ENCODE measurements at regions not wholly inside any gene's neighbourhood (a gene's known extent, or its start where the extent isn't known, plus 50 kb on each side); places are given as distances from the start of the nearest gene placed in this dataset.

DNA sequence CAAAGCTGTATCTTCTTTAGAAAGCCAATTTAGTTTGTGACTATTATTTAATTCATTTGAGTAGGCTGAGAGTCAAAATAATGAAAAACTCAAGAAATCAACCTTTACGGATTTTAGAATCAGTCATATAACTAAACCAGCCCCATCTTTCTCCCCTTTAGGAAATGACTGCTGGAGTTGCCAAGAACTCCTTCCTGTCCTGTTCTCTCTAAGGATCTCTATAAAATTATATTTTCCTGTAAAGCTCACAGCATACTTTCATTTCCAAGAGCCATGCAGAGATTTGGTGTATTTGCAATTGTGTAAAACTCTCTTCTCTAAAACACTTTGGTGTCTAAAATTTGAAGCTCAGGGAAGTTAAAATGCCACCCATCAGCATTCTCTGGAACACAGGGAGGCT lies 323.4 kb upstream of the GBE1 start:
- no peak for TF ChIP-seq ZNF384 (IDR thresholded peaks at IDR 0.05)
- no peak for TF ChIP-seq SUZ12 (IDR thresholded peaks at IDR 0.05)
- TF ChIP-seq TARDBP (IDR thresholded peaks at IDR 0.05), result no peak
- TF ChIP-seq LEF1 (IDR thresholded peaks at IDR 0.05; ENCODE audit: borderline replicate concordance), result no peak
- TF ChIP-seq ARNT (IDR thresholded peaks at IDR 0.05), result no peak
- TF ChIP-seq FOXA1 (IDR thresholded peaks at IDR 0.05), result no peak
- no peak for TF ChIP-seq FOXK2 (IDR thresholded peaks at IDR 0.05)
- no peak for TF ChIP-seq SP1 (IDR thresholded peaks at IDR 0.05)
- no peak for TF ChIP-seq ELF4 (IDR thresholded peaks at IDR 0.05)
- TF ChIP-seq HDGF (IDR thresholded peaks at IDR 0.05; ENCODE audit: borderline replicate concordance), result no peak
- no peak for TF ChIP-seq FOXM1 (IDR thresholded peaks at IDR 0.05; ENCODE audit: borderline replicate concordance)
- CTCF ChIA-PET, result no interaction called here
- no peak for DNase-seq (ENCODE audit: extremely low spot score)
- POLR2A ChIA-PET, result no interaction called here

DNA sequence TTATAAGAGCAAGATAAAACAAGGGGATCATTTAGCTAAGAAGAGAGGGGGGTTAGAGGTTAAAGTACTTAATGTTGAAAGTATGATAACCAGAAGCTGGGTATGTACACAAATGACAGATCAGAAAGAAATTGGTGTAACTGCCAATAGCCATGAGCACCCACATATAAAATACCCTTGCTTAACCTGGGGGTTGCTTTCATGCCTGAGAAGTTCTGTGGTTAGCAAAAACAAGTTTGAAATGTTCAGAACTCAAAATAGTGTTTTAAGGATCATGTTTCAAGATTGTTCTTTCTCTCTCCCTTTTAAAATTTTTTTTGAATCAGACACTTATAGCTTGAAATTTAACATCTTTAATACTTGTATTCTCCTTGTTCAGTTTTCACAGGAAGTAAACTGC lies 321.4 kb upstream of the GBE1 start:
- DNase-seq (ENCODE audit: extremely low spot score), result no peak
- ChIA-PET CTCF (no interaction called here), POLR2A (no interaction called here)
- TF ChIP-seq TARDBP (IDR thresholded peaks at IDR 0.05) (no peak), ELF4 (IDR thresholded peaks at IDR 0.05) (no peak), BHLHE40 (IDR thresholded peaks at IDR 0.05; ENCODE audit: borderline replicate concordance) (no peak), ZNF384 (IDR thresholded peaks at IDR 0.05) (no peak), FOXA1 (IDR thresholded peaks at IDR 0.05) (no peak), LEF1 (IDR thresholded peaks at IDR 0.05; ENCODE audit: borderline replicate concordance) (no peak), SP1 (IDR thresholded peaks at IDR 0.05) (no peak), CTBP1 (IDR thresholded peaks at IDR 0.05; ENCODE audit: borderline replicate concordance) (no peak), NFRKB (IDR thresholded peaks at IDR 0.05) (no peak), ARNT (IDR thresholded peaks at IDR 0.05) (no peak), HDGF (IDR thresholded peaks at IDR 0.05; ENCODE audit: borderline replicate concordance) (no peak), L3MBTL2 (conservative IDR thresholded peaks at IDR 0.05) (no peak), FOXM1 (IDR thresholded peaks at IDR 0.05; ENCODE audit: borderline replicate concordance) (no peak)
- TF ChIP-seq, protein P1, sequence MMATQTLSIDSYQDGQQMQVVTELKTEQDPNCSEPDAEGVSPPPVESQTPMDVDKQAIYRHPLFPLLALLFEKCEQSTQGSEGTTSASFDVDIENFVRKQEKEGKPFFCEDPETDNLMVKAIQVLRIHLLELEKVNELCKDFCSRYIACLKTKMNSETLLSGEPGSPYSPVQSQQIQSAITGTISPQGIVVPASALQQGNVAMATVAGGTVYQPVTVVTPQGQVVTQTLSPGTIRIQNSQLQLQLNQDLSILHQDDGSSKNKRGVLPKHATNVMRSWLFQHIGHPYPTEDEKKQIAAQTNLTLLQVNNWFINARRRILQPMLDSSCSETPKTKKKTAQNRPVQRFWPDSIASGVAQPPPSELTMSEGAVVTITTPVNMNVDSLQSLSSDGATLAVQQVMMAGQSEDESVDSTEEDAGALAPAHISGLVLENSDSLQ (IDR thresholded peaks at IDR 0.05), result no peak

DNA sequence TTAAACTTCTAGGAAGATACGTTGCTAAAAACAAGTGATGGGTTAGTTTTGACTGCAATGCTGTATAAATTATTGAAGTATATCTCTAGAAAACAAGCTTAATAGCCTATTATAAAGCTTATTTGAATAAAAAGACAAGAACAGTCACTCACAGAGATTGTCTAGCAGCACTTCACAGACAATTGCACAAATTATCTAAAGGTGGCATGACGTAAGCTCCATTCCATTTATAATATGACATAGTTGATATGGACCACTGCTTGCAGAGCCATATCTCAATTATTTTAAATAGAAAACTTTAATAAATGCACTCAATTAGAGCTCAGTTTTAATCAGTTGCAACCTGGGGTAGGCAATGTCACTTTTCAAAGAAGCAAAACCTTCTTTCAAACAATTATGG lies 319.9 kb upstream of the GBE1 start:
- no peak for DNase-seq (ENCODE audit: extremely low spot score)
- ChIA-PET CTCF (interaction anchor here (0.7 kb wide), 1 partner anchor 86 kb away, joined by 3 read pairs; no protein-coding TSS in a partner anchor), POLR2A (no interaction called here)
- TF ChIP-seq L3MBTL2 (conservative IDR thresholded peaks at IDR 0.05) (no peak), CTBP1 (IDR thresholded peaks at IDR 0.05; ENCODE audit: borderline replicate concordance) (no peak), ELF4 (IDR thresholded peaks at IDR 0.05) (no peak), BHLHE40 (IDR thresholded peaks at IDR 0.05; ENCODE audit: borderline replicate concordance) (no peak), FOXA1 (IDR thresholded peaks at IDR 0.05) (no peak), ARNT (IDR thresholded peaks at IDR 0.05) (no peak), FOXK2 (IDR thresholded peaks at IDR 0.05) (no peak), TARDBP (IDR thresholded peaks at IDR 0.05) (no peak), SUZ12 (IDR thresholded peaks at IDR 0.05) (no peak)
- TF ChIP-seq, protein P1 (IDR thresholded peaks at IDR 0.05), result no peak

DNA sequence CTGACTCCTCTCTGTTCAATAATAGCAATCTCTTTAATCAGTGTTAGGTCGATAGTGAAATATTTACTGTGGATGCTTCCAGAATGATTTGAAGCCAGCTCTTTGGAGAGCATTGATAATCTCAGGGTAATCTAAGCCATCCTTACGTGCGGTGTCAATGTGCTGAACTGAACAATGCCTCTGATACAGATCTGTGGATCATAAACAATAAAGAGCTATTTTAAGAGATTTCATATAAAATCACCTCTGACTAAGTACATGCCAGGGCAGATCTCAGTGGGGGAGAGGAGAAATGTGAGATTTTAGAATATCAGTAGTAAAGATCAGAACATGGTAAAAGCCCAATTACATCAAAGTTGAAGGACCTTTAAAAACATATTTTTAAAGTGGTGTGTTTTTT lies 319.3 kb upstream of the GBE1 start:
- ChIA-PET CTCF (no interaction called here), POLR2A (no interaction called here)
- DNase-seq (ENCODE audit: extremely low spot score), result no peak
- no peak for TF ChIP-seq TARDBP (IDR thresholded peaks at IDR 0.05)
- TF ChIP-seq CTBP1 (IDR thresholded peaks at IDR 0.05; ENCODE audit: borderline replicate concordance), result peak; percentile 29; the same call in 1 of the 2 replicates
- peak; percentile 65; the same call in 1 of the 2 replicates for TF ChIP-seq ARNT (IDR thresholded peaks at IDR 0.05)

DNA sequence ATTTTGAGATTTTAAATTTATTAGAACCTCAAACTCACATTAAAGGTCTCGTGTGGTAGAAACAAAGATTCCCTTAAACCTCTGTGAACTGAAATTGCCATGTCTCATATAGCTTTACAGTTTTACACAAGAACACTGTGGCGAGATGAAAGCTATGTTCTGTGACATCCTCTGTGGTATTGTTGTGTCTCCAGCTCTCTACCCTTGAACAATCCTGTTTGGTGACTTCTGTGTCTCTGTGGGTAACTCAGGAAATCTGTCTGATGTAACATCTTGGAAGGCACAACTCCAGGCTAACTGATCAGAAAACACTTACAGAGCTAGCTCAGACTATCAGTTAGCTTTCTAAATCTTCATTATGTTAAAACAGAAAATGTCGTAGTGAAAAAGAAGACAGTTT lies 318.8 kb upstream of the GBE1 start:
- TF ChIP-seq TARDBP (IDR thresholded peaks at IDR 0.05) (no peak), SUZ12 (IDR thresholded peaks at IDR 0.05) (no peak), L3MBTL2 (conservative IDR thresholded peaks at IDR 0.05) (no peak), ZNF384 (IDR thresholded peaks at IDR 0.05) (no peak), BHLHE40 (IDR thresholded peaks at IDR 0.05; ENCODE audit: borderline replicate concordance) (no peak)
- POLR2A ChIA-PET, result no interaction called here
- DNase-seq (ENCODE audit: extremely low spot score), result no peak
- CTCF ChIA-PET, result no interaction called here

DNA sequence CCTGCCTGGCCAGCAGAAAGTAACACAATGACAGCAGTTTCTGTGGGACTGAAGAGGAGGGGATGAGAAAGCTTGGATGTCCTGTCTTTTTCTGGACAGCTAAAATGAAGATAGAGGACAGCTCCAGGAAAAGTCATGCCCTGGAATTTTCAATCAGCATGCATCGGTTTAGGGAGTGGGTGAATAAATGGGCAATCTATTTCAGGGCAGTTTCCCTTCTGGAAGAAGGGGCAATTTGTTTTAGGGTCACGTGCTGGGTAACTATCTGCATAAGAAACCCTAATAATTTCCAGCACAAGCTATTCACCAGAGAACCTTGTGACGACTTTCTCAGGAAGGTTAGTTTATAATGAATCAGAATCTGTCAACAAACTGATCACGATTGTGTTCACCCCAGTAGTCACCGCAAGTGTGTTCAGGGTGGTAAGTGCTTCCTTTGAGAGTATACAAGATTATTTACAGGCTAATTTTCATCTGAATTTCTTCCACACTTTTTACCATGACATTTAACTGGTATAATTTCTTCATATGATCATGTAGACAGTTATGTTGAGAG lies 318.0 kb upstream of the GBE1 start:
- CTCF ChIA-PET, result no interaction called here
- POLR2A ChIA-PET, result no interaction called here
- DNase-seq (ENCODE audit: extremely low spot score), result no peak
- TF ChIP-seq BHLHE40 (IDR thresholded peaks at IDR 0.05; ENCODE audit: borderline replicate concordance) (no peak), LEF1 (IDR thresholded peaks at IDR 0.05; ENCODE audit: borderline replicate concordance) (no peak), SP1 (IDR thresholded peaks at IDR 0.05) (no peak)

DNA sequence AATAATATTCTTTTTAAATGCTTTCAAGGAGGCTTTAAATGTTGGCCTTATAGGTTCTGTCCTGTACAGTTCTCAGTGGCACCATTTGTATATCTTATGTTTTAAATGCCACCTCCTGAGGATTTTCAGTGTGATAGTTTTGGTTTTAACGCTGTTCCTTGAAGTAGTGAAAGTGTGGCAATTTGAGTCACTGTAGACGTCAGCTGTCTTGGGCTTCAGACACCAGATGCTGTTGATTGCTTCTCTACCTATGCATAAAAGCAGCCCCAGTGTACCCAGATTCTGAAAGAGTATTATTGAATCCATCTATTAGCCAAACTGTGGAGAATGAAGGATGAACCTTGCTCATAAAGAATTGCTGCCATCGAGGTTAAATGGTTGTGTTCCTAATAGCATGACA lies 316.8 kb upstream of the GBE1 start:
- no peak for DNase-seq (ENCODE audit: extremely low spot score)
- no peak for TF ChIP-seq ARNT (IDR thresholded peaks at IDR 0.05)
- TF ChIP-seq SP1 (IDR thresholded peaks at IDR 0.05), result no peak
- no peak for TF ChIP-seq HDGF (IDR thresholded peaks at IDR 0.05; ENCODE audit: borderline replicate concordance)
- TF ChIP-seq CTBP1 (IDR thresholded peaks at IDR 0.05; ENCODE audit: borderline replicate concordance), result no peak
- no peak for TF ChIP-seq FOXK2 (IDR thresholded peaks at IDR 0.05)
- TF ChIP-seq FOXA1 (IDR thresholded peaks at IDR 0.05), result no peak
- no peak for TF ChIP-seq TARDBP (IDR thresholded peaks at IDR 0.05)
- TF ChIP-seq SUZ12 (IDR thresholded peaks at IDR 0.05), result no peak
- no peak for TF ChIP-seq ZNF384 (IDR thresholded peaks at IDR 0.05)
- TF ChIP-seq BHLHE40 (IDR thresholded peaks at IDR 0.05; ENCODE audit: borderline replicate concordance), result no peak
- no peak for TF ChIP-seq NFRKB (IDR thresholded peaks at IDR 0.05)
- CTCF ChIA-PET, result no interaction called here
- POLR2A ChIA-PET, result no interaction called here

Measured in HEK293T (cell line).